BJ (cell line): ENCODE measurements at regions not wholly inside any gene's neighbourhood (a gene's known extent, or its start where the extent isn't known, plus 50 kb on each side); places are given as distances from the start of the nearest gene placed in this dataset.

Experiments
- CTCF ChIA-PET: fragments of 350-600 bp; formaldehyde crosslinking; extraction: SDS; loops from one replicate; lab custom pipeline; 2021; ENCODE audit warnings: antibody characterized with exemption, inconsistent platforms; lab: Yijun Ruan, JAX
- POLR2A ChIA-PET: fragments of 300-600 bp; sonication (Branson Sonifier 250); formaldehyde crosslinking; extraction: SDS; loops from one replicate; lab custom pipeline; 2021; ENCODE audit warnings: antibody characterized with exemption; lab: Charles Lee
- DNase-seq: peaks from one replicate; pipeline ENCODE4 v3.0.0-alpha.2; 2011; ENCODE audit warnings: low read depth
- H3K27me3 ChIP-seq: 2 replicates; pipeline ENCODE4 v1.6.0; 2011; ENCODE audit warnings: low read length; ENCODE audit not compliant: control insufficient read depth, insufficient read depth
- H3K36me3 ChIP-seq: 2 replicates; pipeline ENCODE4 v1.5.1; 2011; ENCODE audit warnings: low read length; ENCODE audit not compliant: control insufficient read depth, insufficient read depth
- H3K4me3 ChIP-seq: 2 replicates; pipeline ENCODE4 v1.5.1; 2011; ENCODE audit warnings: low read depth, mild to moderate bottlenecking, control low read depth, low read length
- CTCF ChIP-seq: IDR thresholded peaks from 2 replicates; pipeline ENCODE4 v1.5.1; 2011; ENCODE audit warnings: low read depth, mild to moderate bottlenecking, control low read depth, inconsistent platforms, low read length, moderate library complexity; ENCODE audit not compliant: insufficient read depth

- no peaks in the 10 kb centered on the region for H3K27me3 ChIP-seq
Measured at GRCh38 chr6:82419132-82419581, 55.5 kb downstream of the TPBG start.

GRCh38 chr6:82419859-82420258, 56.2 kb downstream of the TPBG start:
- Histone ChIP-seq H3K27me3 (no peaks in the 10 kb centered on the region), H3K4me3 (no peak overlapping the region), H3K36me3 (no peaks in the 10 kb centered on the region)
- no peak for TF ChIP-seq CTCF
- CTCF ChIA-PET: no interaction called here
- POLR2A ChIA-PET: interaction anchor here (0.6 kb wide), 1 partner anchor 568 kb away, joined by 3 read pairs; no protein-coding TSS in a partner anchor
- no peak for DNase-seq

More at GRCh38 chr6:82419132-82419581, 55.5 kb downstream of the TPBG start:
- H3K4me3 ChIP-seq: no peak overlapping the region
- POLR2A ChIA-PET: interaction anchor here (0.5 to 0.6 kb wide), 2 partner anchors 62 to 569 kb away, joined by 3 read pairs; no protein-coding TSS in a partner anchor
- CTCF ChIA-PET: no interaction called here
- no peak for TF ChIP-seq CTCF
- no peak for DNase-seq
- H3K36me3 ChIP-seq: no peaks in the 10 kb centered on the region

- no peak overlapping the region for H3K4me3 ChIP-seq
- TF ChIP-seq CTCF: no peak
- no peaks in the 10 kb centered on the region for H3K36me3 ChIP-seq
- ChIA-PET CTCF (no interaction called here), POLR2A (no interaction called here)
- DNase-seq: no peak
- no peaks in the 10 kb centered on the region for H3K27me3 ChIP-seq
Measured at GRCh38 chr6:82430611-82431010, 67.0 kb downstream of the TPBG start.

- no peak for DNase-seq
- Histone ChIP-seq H3K4me3 (no peak overlapping the region), H3K36me3 (no peaks in the 10 kb centered on the region), H3K27me3 (no peaks in the 10 kb centered on the region)
- POLR2A ChIA-PET: no interaction called here
- CTCF ChIA-PET: no interaction called here
- no peak for TF ChIP-seq CTCF
Measured at GRCh38 chr6:82436740-82437139, 73.1 kb downstream of the TPBG start.

- POLR2A ChIA-PET: no interaction called here
Measured at GRCh38 chr6:82437701-82438100, 74.1 kb downstream of the TPBG start.

More at GRCh38 chr6:82437701-82438100, 74.1 kb downstream of the TPBG start:
- no peaks in the 10 kb centered on the region for H3K27me3 ChIP-seq
- H3K36me3 ChIP-seq: no peaks in the 10 kb centered on the region
- no peak for DNase-seq
- CTCF ChIA-PET: interaction anchor here (0.6 to 1.2 kb wide), 4 partner anchors 8 to 945 kb away, joined by 3 to 4 read pairs (median 4); no protein-coding TSS in a partner anchor
- H3K4me3 ChIP-seq: no peak overlapping the region
- no peak for TF ChIP-seq CTCF
